Stimulated activated CD8-positive, alpha-beta memory T cell treated with anti-CD3 and anti-CD28 coated beads, Interleukin-15, amount 100 ng/mL, for 24 hours (primary cell): ENCODE measurements at regions not wholly inside any gene's neighbourhood (a gene's known extent, or its start where the extent isn't known, plus 50 kb on each side); places are given as distances from the start of the nearest gene placed in this dataset.
A peak's percentile ranks its signal among the peaks of the same experiment; 100 is the strongest.

ENCODE experiments used
- DNase-seq: peaks from one replicate; pipeline ENCODE4 v3.0.0-alpha.2; 2020; ENCODE audit warnings: low read depth

DNA sequence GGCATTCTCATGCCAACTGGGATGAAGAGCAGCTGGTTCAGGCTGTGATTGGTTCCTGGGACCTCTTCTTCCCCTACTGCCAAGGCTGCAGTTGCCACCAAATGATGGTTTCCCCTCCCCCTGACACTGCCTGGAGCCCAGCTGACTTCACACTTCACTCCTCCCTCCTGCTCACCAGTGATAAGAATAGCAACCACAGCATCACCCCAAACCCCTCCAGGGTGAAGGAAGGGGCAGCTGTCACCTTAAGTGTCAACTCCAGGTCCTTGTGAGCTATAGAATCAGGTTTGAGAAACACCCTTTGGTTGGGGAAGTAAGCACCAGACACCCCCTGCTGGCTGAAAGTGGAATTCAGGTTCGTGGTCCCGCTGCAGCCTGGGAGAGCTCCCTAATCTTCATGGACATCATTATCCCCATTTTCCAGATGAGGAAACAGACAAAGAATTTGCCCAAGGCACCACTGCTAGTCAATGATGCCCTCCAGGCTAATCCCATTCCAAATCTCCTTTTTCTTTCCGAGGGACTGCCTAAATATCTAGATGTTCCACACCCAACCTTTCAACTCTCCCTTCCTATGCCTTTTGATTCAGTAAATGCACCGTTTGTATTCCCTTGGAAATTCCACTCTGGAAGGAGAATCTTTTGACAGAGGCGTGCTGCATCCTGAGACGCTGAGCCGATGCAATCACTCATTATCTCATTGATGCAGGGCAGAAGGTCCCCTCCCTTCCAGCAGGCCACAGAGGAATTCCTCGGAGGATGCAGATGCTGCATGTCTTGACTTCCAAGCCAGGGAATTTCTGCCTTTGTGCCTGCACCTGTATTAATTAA lies 50.6 kb upstream of the UQCRFS1 start:
- DNase-seq = peak; percentile 35

DNA sequence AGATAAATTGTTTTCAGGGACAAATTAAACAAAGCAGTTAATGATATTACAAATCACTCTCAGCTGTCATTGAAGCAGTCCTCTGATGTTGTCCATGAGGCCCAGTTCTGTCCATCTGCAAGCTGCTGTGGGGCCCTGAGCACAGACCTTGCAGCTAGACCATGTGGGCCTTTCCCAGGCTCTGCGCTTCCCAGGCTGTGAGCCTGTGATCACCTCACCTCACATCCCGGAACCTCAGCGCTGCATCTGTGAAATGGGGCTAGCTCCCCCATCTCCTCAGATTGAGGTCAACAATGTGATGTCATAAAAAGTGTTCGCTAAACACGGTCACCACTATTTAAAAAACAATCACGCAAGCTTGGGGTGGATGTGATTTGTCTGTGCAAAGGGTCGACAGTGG lies 51.9 kb upstream of the UQCRFS1 start:
- DNase-seq = no peak

DNA sequence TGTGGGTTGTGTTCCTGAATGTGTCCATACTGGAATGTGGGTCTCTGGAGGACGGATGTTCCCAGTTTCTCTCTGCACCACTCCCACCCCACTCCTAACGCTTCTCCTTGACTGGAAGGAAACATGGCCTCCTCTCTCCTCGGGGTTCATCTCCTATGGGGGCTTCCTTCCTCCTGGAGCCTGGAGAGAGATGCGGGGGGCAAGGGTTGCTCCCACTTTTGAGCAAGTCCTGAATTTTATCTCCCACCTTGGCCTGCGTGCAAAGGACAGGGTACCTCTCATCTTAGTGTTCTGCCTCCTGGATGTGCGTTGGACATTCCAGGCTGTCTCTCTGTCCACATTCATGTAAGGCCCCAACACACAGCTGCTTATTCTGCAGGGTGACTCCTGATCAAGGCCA lies 52.5 kb upstream of the UQCRFS1 start:
- no peak for DNase-seq

DNA sequence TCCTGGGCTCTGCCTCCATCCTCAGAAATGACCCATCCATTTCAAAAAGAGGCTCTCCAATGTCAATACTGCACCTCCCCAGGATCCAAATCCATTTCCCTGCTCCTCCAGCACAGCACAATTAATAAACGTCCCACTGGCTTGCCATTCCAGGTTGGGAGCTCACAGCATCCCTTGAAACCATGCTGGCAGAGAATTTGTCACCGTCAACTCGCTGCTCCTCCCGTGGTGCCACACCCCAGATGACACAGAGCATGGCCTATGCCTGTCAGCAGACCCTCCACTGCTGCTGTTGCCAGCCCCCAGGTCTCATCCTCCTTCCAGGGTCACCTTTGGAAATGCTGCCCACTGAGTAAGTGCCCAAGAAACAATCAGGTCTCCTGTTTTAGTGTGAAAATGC lies 53.0 kb upstream of the UQCRFS1 start:
- DNase-seq = no peak

DNA sequence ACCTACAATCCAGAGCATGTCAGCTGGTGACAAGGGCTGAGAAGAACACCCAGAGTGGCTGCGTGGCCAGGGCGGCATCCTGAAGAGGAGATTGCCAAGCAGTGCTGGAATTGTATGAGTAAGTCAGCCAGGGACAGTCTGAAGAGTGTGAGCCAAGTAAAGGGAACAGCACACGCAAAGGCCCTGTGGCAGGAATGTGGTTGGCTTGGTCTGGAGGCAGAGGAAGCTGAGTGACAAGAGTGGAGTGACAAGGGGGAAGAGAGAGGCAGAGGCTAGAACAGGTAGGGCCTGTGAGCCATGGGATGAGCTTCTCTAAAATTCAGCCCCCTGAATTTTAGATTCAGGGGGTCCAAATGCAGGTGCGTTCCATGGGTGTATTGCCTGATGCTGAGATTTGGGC lies 53.7 kb upstream of the UQCRFS1 start:
- no peak for DNase-seq

DNA sequence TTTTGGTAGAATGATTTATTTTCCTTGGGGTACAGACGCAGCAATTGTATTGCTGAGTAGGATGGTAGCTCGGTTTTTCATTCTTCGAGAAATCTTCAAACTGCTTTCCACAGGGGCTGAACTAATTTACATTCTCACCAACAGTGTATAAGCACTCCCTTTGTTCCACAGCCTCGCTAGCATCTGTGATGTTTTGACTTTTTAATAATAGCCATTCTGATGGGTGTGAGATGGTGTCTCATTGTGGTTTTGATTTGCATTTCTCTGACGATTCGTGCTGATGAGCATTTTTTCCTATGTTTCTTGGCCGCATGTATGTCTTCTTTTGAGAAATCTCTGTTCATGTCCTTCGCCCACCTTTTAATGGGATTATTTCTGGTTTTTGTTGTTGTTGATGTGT lies 54.8 kb upstream of the UQCRFS1 start:
- DNase-seq = no peak

DNA sequence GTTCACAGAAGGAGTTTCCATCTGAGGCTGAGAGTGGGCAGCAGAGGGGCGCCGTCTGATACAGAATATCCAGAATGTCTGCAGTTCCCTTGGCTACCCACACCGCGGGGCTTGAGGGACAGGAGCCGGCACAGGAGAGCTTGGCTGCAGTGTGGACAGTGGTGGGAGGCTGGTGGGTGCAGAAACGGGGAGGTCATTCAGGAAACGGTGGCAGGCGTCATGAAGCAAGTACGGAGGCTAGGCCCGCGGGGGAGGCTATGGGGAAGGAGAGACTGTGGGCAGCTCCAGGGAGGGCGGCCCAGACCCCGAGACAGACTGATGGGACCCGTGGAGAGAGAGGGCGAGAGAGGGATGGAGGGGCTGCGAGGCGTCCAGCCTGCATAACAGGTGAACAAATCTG lies 55.2 kb upstream of the UQCRFS1 start:
- no peak for DNase-seq

DNA sequence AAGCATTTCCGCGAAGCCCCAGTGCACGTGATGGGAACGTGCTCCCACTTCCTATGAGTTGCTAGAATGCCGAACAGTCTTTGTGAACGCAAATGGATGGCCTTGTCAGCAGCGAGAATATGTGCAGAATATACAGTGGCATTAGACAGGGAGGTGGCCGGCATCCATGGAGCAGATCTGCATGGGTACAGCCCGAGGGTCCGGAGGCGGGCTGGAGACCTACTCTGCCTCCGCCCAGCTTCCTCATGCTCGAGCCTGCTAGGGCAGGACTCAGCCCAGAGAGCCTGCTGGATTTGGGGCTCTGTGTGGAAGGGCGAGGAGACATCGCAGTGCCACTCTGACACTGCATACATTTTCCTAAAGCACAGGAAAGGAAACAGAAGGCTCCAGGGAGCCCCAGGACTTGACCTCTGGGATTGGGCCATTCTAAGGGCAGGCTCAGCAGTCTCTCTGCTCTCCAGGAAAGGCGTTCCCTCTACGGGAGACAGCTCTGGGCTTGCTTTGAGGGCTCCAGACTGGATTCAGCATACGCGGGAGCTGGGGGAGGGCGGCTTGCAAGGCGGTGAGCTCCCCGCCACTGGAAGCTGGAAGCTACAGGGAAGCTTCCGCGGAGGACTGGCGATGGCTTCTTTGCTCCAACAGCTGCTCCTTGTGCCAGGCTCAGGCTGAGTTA lies 55.9 kb upstream of the UQCRFS1 start:
- no peak for DNase-seq

DNA sequence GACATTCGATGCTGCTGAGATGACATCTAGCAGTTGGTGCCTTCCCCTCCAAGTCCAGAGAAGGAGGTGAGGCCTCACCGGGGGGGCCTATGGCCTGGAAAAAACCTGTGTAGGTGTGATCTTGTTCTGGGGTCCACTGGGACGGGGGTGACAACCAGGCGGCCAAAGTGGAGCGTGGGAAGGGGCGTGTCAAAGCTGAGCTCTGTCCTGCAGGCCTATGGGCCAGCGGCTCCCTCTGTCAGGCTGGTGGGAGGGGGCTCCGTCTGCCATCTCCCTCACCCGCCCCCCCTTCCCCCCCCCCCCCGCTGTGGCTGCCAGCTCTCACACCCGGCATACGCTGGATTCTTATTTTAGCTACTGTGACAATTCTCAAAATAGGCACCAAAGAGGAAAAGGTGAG lies 56.7 kb upstream of the UQCRFS1 start:
- no peak for DNase-seq

DNA sequence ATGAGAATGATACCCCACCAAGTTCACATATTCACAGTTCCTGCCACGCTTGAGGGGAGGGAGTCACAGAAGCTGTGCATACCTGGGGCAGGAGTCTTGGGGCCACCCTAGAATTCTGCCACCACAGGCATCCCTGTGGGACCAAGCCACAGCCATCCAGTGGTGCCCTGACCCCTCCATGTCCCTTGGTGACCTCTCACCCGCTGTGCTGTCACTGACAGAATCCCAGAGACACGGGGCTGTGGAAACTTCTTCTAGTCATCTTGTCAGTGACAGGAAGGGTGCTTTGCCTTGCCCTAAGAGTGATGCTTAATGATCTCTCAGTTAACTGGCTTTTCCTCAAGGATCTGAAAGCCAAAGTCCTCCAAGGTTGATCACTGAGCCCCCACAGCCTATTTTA lies 58.4 kb upstream of the UQCRFS1 start:
- no peak for DNase-seq

DNA sequence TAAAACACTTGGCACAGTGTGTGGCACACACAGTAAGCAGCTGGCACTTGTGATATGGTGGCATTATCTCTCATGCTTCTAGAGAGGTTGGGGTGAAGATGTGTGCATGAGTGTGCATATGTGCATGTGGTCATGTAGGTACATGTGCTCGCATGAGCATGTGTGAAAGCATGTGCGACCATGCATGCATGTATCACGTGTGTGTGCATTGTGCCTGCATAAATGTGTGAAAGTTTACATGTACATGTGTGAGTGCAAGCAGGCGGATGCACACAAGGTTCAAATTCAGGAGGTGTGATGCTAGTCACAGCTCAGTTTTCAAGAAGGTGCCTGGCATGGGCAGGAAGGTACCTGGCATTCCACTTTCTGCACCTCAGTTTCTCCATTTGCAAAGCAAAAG lies 59.0 kb upstream of the UQCRFS1 start:
- DNase-seq = no peak

DNA sequence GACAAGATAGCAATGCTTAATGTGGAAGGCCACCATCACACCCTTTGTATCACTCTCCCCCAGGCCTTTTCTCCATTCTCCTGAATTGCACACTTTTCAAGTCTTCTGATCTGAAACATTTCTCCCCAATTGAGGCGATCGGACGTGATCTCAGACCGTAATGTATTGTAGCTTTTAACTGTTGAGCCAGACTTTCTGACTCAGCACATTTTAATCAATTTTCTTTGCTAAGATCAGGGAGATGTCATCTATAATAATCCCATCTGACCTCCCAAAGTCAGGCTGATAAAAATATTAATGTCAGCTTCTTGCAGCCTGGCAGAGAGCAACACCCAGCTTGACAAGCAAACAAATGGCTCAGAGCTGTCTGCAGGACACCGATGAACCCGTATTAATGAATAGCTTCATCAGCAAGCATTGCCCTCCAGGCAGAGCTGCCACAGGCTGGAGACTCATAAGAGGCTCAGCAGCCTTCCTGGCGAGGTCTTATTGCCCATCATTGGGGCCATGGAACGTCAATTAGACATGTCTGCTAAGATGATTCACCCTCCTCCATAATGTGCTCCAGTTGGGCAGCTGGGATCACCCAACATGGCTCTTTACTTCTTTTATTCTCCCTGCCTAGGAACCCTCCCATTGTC lies 60.2 kb upstream of the UQCRFS1 start:
- no peak for DNase-seq

DNA sequence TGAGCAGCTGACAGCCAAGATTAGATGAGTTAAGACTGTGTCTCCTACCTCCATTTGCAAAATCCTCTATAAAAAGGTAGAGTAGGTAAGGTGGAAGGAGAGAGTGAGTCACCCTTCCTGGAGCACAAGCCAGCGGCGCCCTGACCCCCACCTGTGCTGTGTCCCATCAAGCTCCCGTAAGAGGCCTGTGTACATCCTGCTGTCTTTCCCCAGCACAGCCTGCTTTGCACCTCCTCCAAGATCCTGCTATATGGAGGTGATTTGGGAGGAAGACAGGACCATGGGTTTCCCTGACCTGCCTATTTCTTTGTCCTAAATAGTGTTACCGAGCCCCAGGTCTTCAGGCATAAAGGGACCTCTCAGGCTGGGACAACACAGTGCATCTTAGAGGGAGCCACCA lies 62.3 kb upstream of the UQCRFS1 start:
- DNase-seq = no peak

DNA sequence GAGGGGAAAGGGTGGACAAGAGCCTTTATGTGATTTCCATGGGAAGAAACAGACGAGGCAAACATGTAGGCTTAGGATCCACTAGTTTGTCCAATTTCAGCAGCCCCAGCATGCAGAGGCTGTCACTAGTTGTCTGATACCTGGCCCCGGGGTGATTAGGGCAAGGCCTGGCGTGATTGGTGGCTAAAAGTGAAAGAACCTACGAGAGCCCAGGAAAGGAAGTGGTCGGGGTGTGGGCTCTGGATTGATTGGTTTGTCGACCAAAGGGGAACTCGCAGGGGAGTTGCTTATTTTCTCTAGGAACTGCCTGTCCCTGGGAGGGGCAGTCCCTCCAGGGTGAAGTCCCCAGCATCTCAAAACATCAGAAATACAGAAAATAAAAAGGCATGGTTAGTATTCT lies 64.2 kb upstream of the UQCRFS1 start:
- DNase-seq = no peak

DNA sequence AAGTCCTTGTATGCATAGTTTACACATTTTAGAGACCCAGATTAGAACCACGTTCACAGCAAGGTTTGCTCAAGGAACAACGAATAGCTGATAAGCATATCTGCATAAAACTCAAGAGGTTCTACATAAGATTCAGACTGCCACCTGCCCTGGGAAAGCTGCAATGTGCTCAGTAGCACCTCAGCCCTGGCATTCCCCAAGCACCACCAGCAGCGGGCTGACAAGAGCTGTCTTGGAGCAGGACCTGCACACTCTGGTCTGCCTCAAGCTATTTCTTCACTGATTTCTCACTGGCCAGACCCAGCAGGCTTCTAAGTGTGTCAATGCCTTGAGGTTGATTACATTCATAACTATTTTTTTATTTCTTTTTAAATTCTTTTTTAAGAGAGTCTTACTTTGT lies 65.8 kb upstream of the UQCRFS1 start:
- no peak for DNase-seq

DNA sequence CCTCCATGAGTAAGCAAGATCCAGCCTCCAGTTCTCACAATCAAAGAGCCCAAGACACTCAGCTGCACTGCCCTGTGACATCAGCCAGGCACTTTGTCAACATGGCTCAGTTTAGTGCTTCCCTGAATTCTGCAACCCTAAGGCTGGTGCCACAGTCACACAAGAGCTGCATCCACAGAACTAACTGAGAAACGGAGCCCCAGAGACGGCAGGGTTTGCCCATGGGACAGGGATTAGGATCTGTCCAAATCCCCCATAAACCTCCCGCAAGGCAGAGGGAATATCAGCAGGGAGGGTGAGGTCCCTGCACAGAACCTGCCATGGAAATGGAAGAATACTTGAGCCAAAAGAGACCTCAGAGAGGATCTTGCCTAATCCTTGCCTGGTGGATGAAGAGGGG lies 70.4 kb upstream of the UQCRFS1 start:
- no peak for DNase-seq

DNA sequence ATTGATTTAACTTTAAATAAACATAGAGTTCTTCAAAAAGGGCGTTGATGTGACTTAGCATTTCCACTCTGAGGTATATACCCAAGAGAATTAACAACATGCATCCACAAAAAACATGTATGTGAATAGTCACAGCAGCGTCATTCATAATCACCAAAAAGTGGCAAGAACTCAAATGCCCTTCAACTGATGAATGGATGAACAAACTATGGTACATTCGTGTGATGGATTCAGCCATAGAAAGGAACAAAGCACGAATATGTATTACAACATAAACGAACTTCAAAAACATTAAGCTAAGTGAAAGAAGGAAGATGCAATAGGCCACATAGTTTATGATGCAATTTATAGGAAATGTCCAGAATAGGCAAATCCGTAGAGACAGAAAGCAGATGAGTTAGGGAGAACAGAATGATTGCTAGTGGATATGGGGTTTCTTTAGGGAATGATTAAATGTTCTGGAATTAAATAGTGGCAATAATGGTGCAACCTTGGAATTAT lies 72.3 kb upstream of the UQCRFS1 start:
- no peak for DNase-seq

DNA sequence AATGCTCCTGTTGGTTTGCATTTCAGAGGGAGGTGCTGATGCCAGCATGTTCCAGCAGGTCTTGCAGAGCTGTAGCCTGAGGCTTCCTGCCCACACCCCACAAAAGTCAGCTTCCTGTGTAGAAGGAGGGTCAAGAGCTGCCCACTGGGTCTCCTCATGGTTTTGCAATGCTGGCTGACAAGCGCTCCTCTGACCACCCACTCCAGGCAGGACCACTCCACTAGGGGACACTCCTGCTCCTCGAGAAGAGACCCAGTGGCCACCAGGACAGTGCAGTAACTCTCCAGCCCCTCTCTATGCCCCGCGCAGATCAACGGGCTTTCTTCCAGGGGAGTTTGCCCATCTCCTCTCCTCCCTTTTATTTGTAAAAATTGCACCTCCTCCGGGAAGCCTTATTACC lies 72.9 kb upstream of the UQCRFS1 start:
- no peak for DNase-seq

DNA sequence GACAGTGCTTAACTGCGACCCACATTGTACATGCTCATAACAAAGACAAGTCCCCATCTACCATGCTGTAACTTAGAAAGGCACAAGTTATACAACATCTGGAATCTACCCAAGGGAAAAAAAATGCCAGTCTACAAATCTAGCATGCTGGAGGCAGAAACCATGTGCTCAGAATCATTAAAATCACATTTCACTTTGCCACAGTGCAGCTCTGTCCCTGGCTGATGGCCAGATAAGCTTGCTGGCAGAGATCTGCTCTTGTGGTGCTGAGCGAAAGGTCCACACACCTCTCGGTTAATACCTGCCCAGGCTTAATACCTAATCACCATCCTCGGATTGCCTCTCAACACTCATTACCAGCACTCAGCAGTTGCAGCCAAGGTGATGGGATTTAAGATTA lies 74.1 kb upstream of the UQCRFS1 start:
- DNase-seq = no peak

DNA sequence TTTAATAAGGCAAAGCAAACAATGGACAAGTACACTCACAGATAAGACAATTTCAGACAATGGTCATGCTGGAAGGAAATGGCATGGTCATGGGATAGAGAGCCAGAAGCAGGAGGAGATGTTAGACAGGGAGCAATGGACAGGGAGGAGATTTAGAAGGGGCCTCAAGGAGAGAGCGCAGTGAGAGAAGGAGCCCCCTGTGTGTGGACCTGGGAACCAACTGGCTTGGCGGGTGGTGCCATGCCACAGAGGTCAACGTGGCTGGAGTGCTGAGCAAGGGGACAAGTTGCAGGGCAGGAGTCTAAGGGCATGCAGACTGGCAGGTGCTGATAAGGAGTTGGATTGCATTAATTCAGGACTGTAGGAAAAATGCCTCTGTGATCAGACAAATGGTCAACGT lies 75.3 kb upstream of the UQCRFS1 start:
- DNase-seq = no peak

DNA sequence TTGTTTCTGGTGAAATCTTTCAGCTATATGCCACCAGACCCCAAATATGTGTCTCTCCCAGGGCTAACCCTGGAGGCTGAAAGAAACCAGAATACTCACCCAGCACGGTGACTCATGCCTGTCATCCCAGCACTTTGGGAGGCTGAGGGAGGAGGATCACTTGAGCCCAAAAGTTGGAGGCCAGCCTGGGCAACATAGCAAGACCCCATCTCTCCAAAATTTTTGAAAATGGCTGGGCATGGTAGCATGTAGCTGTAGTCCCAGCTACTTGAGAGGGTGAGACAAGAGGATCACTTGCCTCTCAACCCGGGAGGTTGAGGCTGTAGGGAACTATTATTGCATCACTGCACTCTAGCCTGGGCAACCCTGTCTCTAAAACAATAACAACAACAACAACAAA lies 76.1 kb upstream of the UQCRFS1 start:
- no peak for DNase-seq

DNA sequence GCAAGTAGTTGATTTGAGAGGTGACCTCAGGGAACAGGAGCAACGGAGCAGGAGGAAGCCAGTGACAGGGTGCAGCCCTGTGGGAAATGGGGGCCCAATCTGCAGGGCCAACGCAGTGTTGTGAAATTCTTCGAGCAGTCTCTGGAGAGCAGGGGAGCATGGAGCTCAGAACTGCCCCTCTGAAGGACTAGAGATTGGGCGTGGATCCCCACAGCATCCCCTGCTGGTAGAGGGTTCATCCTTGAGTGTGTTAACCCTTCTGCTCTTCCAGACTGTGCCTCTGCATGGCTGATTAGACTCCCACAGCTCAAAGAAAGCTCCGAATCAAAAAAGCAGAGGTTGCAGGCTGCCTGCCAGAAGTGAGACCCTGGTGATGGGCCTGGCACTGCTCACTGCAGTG lies 77.9 kb upstream of the UQCRFS1 start:
- DNase-seq = no peak

DNA sequence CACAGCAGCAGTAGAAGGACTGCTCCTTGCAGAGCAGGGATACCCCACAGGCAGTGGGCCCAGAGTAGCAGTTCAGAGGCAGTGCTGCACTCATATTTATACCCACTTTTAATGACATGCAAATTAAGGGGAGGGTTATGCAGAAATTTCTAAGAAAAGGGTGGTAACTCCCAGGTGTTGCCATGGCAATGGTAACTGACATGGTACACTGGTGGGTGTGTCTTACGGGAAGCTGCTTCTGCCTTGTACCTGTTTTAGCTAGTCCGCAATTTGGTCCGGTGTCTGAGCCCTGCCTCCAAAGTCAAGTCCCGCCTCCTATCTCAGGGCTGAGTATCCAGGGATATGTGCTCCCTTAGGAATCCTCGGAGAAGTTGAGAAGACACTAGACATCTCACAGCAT lies 79.2 kb upstream of the UQCRFS1 start:
- DNase-seq = no peak
